Right lobe of liver (tissue), 6 donors: ENCODE measurements at regions not wholly inside any gene's neighbourhood (a gene's known extent, or its start where the extent isn't known, plus 50 kb on each side); places are given as distances from the start of the nearest gene placed in this dataset.

ENCODE experiments used
- ATAC-seq, 4 donors: fragments of 200-7000 bp; cut with Tn5 transposase; one replicate each; pipeline ENCODE4 v1.9.1; 2020; ENCODE audit warnings: mild to moderate bottlenecking in 4 of 4, moderate library complexity in 4 of 4
- DNase-seq, 3 donors: peaks; one replicate each; pipeline ENCODE4 v3.0.0-alpha.2; 2020
- H3K27ac ChIP-seq, 3 donors: fragments of 200-600 bp; one replicate each; pipeline ENCODE4 v1.8.0; 2022
- H3K27me3 ChIP-seq, 2 donors: fragments of 200-600 bp; one replicate each; pipeline ENCODE4 v1.8.0; 2022
- H3K36me3 ChIP-seq, 4 donors: fragments of 200-600 bp; sonication (generic) in 1 of 4; one replicate each; pipeline versions ENCODE4 v1.5.1 to v1.8.0; 2017 to 2022; ENCODE audit warnings: control low read depth in 1 of 4
- H3K4me1 ChIP-seq, 4 donors: fragments of 200-600 bp; sonication (generic) in 1 of 4; one replicate each; pipeline versions ENCODE4 v1.5.1 to v1.8.0; 2017 to 2022; ENCODE audit warnings: control low read depth in 1 of 4
- H3K4me3 ChIP-seq, 3 donors: fragments of 200-600 bp; one replicate each; pipeline ENCODE4 v1.8.0; 2022
- H3K9me3 ChIP-seq, 4 donors: fragments of 200-600 bp; sonication (generic) in 1 of 4; one replicate each; pipeline versions ENCODE4 v1.5.1 to v1.8.0; 2017 to 2022; ENCODE audit warnings: control low read depth in 1 of 4
- CTCF ChIP-seq, 4 donors: fragments of 200-600 bp in 3 of 4; fragments of 450-650 bp in 1 of 4; IDR thresholded peaks; one replicate each; pipeline versions ENCODE4 v1.5.1 to v1.8.0; 2016 to 2022; ENCODE audit warnings: antibody characterized with exemption in 4 of 4, mild to moderate bottlenecking in 2 of 4
- POLR2A ChIP-seq: fragments of 450-650 bp; IDR thresholded peaks from one replicate; pipeline ENCODE4 v1.6.1; 2017; ENCODE audit warnings: antibody characterized with exemption, mild to moderate bottlenecking
- WGBS: methylation state at CpG from one replicate; pipeline ENCODE4 v1.1.6; 2018; ENCODE audit warnings: low coverage, low lambda C conversion rate; ENCODE audit not compliant: insufficient coverage; ENCODE audit errors: missing lambda C conversion rate; 5-methylcytosine and 5-hydroxymethylcytosine counted together
- intact Hi-C, 2 donors: fragments of 100-400 bp; cut with DNase I; formaldehyde crosslinking; loops; one replicate each; pipeline versions ENCODE4 v1.11.2 to v1.14.1; 2022
- donor health status: DM: no; HTN: yes; CAD: no.
- donor health status: DM: no; HTN: no; CAD: no.
- donor health status: DM: no; HTN: no; CAD: no.
- donor health status: DM: no; HTN: yes; CAD: no.
- donor health status: DM: no; HTN: yes; CAD: no.

GRCh38 chr11:13885083-13885482 is 77.4 kb upstream of the SPON1 start:
- Histone ChIP-seq H3K27ac (no peak overlapping the region), H3K27me3 (no peaks in the 10 kb centered on the region), H3K9me3 (no peaks in the 10 kb centered on the region), H3K36me3 (no peaks in the 10 kb centered on the region), H3K4me1 (no peaks in the 10 kb centered on the region), H3K4me3 (no peak overlapping the region)
- DNase-seq (no peak), ATAC-seq (no peak)
- 89% methylated on average over 1 of the region's 1 CpG for WGBS
- intact Hi-C loops: no loop called here
- TF ChIP-seq POLR2A (no peak), CTCF (IDR thresholded peaks at IDR 0.05) (no peak)

- intact Hi-C loops: no loop called here
- no peaks in the 10 kb centered on the region for H3K4me1 ChIP-seq
- H3K36me3 ChIP-seq: no peaks in the 10 kb centered on the region
- 71% methylated on average over 4 of the region's 8 CpGs for WGBS
- no peak for TF ChIP-seq CTCF (IDR thresholded peaks at IDR 0.05)
- TF ChIP-seq POLR2A: no peak
- H3K4me3 ChIP-seq: no peak overlapping the region
- no peaks in the 10 kb centered on the region for H3K9me3 ChIP-seq
- H3K27me3 ChIP-seq: no peaks in the 10 kb centered on the region
- H3K27ac ChIP-seq: no peak overlapping the region
- ATAC-seq (no peak), DNase-seq (no peak)
Observed at GRCh38 chr11:13889552-13890249, 72.8 kb upstream of the SPON1 start.

GRCh38 chr11:13891911-13892310 is 70.6 kb upstream of the SPON1 start:
- no peaks in the 10 kb centered on the region for H3K27me3 ChIP-seq
- 82% methylated on average over 1 of the region's 1 CpG for WGBS
- TF ChIP-seq CTCF (IDR thresholded peaks at IDR 0.05) (no peak), POLR2A (no peak)
- no peak for DNase-seq
- H3K4me3 ChIP-seq: no peak overlapping the region
- H3K4me1 ChIP-seq: peaks cover 0 to 3% (median 0%) of the 10 kb centered on the region in 4 donors
- H3K36me3 ChIP-seq: no peaks in the 10 kb centered on the region
- H3K27ac ChIP-seq: no peak overlapping the region
- H3K9me3 ChIP-seq: no peaks in the 10 kb centered on the region
- ATAC-seq: no peak
- intact Hi-C loops: no loop called here

- no peak overlapping the region for H3K27ac ChIP-seq
- no peak overlapping the region for H3K4me3 ChIP-seq
- H3K4me1 ChIP-seq: peaks cover 0 to 3% (median 0%) of the 10 kb centered on the region in 4 donors
- H3K9me3 ChIP-seq: no peaks in the 10 kb centered on the region
- ATAC-seq (peak; percentile 78 to 99 (median 84)), DNase-seq (peak; percentile 35 to 73 (median 63))
- H3K27me3 ChIP-seq: no peaks in the 10 kb centered on the region
- WGBS: 68% methylated on average over 6 of the region's 6 CpGs
- no peak for TF ChIP-seq CTCF (IDR thresholded peaks at IDR 0.05)
- no peak for TF ChIP-seq POLR2A
- no peaks in the 10 kb centered on the region for H3K36me3 ChIP-seq
- intact Hi-C loops: no loop called here
Observed at GRCh38 chr11:13896175-13896980, 66.1 kb upstream of the SPON1 start.
